ENCODE measurements at regions not wholly inside any gene's neighbourhood (a gene's known extent, or its start where the extent isn't known, plus 50 kb on each side); places are given as distances from the start of the nearest gene placed in this dataset.

GRCh38 chr3:18774319-18775088, 349.4 kb upstream of the SATB1 start:
- DNase-seq (ENCODE audit: low spot score): no peak

- no peak for DNase-seq (ENCODE audit: low spot score)
These were observed 347.7 kb upstream of the SATB1 start for GRCh38 chr3:18772699-18773305.

GRCh38 chr3:18771931-18772330, 346.8 kb upstream of the SATB1 start:
- DNase-seq (ENCODE audit: low spot score): no peak

GRCh38 chr3:18770800-18771199, 345.7 kb upstream of the SATB1 start:
- no peak for DNase-seq (ENCODE audit: low spot score)

- DNase-seq (ENCODE audit: low spot score): no peak
These were observed 342.7 kb upstream of the SATB1 start for GRCh38 chr3:18767756-18768303.

DNA sequence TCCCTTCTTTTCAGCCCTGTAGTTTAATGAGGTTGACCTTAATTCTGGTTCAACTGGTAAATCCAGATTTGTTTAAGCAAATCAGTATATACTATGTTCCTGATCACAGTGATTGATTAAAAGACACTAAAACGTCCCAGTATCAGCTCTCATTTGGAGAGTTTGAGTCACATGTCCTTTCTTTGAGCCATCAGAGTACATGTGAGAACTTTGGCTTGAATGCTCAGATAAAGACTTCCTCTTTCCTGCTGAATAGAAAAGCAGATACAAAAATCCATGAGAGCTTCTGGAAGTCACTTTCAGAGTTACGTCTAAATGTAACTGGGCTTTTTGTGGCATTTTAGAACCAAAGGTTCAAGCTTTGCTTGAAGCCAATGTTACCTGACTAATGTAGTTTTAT, 341.8 kb upstream of the SATB1 start:
- no peak for DNase-seq (ENCODE audit: low spot score)

- no peak for DNase-seq (ENCODE audit: low spot score)
These were observed 340.5 kb upstream of the SATB1 start for GRCh38 chr3:18765662-18766061.

DNA sequence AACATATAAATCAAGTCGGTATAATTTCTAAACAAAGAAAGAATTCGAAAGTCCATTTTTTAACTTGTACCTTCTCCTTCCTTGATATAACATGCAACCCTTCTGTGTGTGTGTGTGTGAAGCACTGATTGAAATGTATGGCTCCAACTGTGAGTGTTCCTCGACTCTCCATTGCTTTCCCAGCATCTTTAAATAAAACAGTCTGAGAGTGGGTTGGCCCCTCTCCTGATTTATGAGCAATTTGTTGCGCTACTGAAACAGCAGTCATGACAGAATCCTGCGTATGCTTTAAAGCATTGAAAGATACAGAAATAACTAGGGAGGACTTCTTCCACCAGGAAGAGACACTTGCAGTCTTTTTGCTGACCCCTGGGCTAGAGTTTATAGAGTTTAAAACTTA, 340.0 kb upstream of the SATB1 start:
- DNase-seq (ENCODE audit: low spot score): no peak

- no peak for DNase-seq (ENCODE audit: low spot score)
These were observed 336.4 kb upstream of the SATB1 start for GRCh38 chr3:18761530-18761929.

DNA sequence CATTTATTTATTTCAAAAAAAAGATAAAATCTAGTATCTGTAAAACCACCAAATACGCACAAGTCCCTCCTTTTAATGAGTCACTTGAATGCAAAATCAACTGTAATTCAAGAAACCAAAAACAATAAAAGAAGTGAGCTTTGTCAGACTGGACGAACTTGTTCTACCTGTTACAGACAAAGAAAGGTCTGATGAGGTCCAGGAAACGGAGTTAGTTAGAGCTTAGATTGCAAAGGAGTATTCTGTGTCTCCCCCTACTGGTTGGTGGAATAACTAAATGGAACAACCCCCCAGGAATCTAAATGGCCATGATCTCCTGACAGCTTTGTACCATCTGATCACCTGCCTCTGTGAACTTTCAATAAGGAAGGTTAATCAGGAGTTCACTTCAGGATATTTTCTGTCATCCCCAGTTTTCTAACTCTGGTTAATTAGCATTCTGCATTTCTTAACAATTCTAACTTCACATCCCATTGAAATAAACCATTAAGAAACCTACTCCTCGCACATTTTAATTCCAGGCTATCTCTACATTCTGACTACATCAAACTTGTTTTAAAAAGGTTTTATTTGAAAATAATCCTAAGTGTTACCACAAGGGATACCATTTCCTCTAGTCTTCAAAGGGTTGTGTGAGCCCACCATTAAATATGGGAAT, 333.0 kb upstream of the SATB1 start:
- DNase-seq (ENCODE audit: low spot score): peak; percentile 73

DNA sequence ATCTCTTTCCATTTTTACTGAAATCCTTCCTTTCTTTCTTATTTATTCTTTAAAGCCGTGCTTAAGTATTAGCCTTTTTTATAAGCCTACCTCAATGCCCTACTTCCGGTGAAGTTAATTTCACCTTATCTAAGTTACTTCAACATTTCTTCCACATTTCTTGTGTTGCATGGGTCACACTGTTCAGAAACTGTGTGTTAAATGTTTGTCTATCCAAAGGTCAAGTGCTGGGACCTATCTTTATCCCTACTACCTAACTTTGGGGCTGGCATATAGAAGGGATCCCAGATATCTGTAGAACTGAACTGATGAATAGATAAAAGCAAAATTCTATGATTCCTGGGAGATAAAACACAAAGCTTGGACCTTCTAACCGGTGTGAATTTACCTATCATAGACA, 332.3 kb upstream of the SATB1 start:
- DNase-seq (ENCODE audit: low spot score): no peak

- no peak for DNase-seq (ENCODE audit: low spot score)
These were observed 327.3 kb upstream of the SATB1 start for GRCh38 chr3:18752273-18752934.

DNA sequence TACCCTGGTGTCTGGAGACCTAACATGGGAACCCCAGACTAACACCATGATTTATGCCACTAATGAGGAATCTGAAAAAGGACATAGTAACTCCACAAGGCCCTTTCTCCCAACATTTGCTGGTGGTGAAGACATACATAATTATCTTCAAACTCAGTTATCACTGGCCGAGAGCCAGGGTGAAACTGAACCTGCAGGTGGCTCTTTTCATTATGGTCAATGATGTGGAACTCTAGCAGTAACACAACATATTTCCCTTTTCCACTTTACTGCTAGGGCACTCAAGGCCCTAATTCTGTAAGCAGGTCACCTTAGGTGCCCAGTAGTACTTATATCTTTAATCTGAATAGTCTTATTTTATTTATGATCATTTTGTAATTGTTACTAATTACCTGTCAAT, 326.4 kb upstream of the SATB1 start:
- no peak for DNase-seq (ENCODE audit: low spot score)

DNA sequence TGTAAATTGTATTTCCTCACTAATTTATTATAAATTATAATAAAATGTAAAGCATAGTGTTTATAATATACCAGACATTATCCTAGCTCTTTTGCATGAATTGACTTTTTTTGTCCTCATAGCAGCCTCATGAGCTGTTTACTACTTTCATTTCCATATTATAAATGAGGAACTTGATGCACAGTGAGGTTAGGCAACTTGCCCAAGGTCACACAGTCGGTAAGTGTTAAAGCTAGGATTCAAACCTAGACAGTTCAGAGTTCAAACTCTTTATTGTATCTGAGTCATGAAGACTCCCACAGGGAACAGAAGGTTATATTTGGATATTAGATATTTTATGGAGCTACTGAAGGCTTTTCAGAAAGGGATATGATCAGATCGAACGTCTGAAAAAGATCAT, 322.2 kb upstream of the SATB1 start:
- DNase-seq (ENCODE audit: low spot score): no peak

DNA sequence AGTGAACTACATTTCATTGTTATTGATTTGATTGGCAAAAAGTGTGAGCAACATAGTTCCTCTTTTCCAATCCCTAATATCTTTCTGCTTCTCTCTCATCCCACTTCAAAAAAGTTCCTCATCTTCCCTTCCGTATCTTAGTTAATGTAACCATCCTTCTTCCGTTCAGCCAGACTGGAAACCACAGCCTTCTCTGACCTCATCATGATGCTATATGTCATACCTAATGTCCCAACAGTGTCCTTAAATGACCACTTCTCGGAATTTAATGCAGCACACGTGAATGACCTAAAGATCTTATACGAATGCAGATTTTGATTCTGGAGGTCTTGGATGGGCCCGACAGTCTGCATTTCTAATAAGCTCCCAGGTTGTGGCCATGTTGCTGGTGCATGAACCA, 320.3 kb upstream of the SATB1 start:
- no peak for DNase-seq (ENCODE audit: low spot score)

DNA sequence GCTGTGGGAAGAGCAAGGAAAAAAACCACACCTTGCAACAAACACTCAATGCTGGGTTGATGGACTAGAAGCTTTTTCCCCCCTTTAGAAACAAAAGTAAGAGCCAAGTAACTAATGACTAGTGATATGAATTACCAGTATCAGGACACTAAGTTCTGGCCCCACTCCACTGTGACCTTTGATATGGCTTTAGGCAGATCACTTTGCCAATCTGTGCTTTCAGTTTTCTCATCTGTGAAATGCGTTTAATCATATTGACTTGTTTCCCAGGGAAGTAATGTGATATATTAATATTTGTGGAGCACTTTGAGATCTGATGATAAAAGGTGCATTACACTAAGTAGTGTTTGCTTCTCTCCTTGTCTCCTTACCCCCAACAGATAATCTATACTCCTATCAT, 319.3 kb upstream of the SATB1 start:
- no peak for DNase-seq (ENCODE audit: low spot score)

- no peak for DNase-seq (ENCODE audit: low spot score)
These were observed 318.6 kb upstream of the SATB1 start for GRCh38 chr3:18743761-18744160.

DNA sequence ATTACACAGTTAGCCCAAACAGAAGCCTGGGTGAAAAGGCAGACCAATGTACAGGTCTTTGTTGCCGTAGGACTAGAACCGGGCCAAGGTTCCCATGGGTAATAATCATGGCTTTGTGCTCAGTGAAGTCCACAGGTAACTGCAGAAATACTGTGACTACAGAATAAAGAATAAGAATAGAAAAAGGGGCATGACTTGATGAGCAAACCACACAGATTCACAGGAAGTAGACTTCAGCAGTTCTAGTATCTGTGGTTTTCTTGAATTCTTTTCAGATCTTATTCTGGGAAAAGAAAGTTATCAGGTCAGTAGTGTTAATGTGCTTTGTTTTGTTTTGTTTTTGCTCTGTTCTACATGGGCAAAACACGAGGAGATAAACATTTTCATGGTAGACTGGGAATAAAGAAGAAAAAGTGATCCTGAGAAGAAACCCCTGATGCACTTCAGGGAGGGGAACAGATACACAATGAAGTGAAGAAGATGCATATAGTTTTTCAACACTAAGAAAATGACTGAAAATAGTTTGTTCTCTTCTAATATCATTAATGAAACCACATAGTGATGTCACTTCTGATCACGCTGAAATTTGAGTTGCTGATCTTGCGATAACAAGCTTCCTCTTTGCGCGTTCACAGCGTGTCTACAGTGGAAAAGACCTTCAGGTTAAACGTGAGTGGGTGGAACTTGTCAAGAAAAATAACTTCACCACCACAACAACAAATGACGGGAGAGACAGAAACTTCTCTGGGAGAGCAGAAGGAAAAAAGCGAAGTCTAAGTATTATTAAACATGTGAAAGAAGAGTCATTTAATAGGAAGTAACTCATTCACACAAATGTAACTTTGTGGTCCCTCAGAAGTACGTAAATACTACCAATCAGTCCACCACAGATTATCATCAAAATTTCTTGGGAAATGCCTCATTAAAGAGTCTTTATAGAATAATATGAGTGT, 315.8 kb upstream of the SATB1 start:
- DNase-seq (ENCODE audit: low spot score): no peak

DNA sequence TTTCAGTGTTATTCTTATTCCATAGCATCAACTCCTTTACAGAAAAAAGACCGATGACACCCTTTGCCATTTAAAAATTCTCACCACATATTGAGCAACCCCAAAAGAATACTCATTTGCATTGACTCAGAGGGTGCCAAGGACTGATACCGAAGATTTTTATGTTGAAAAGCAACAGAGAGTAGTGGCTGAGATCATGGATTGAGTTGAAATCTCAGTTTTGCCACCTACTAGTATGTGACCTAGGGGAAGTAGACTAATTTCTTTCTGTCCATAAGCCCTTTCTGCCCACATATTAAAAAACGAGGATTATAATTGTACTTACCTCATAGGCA, 313.9 kb upstream of the SATB1 start:
- DNase-seq (ENCODE audit: low spot score): no peak

- DNase-seq (ENCODE audit: low spot score): no peak
These were observed 313.4 kb upstream of the SATB1 start for GRCh38 chr3:18738393-18739098.

DNA sequence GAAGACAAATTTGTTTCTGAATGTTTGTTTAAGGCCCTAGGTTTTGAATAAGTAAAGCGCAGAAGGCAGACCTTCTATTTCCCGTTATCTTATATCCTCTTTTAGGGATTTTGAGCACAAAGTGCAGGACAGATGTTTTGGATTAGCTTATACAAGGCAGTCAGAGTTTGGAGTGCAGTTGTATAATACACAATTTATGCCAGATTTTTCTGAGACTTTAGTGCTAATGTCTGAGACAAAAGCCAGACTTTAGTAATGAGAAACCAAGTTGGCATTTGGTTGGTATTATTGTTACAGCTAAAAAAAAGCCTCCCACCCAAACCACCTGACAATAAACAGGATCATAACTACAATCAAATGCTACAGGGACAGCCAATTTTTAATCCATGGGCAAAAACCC, 309.9 kb upstream of the SATB1 start:
- no peak for DNase-seq (ENCODE audit: low spot score)

All from A172 (cell line).